ENCODE measurements at regions not wholly inside any gene's neighbourhood (a gene's known extent, or its start where the extent isn't known, plus 50 kb on each side); places are given as distances from the start of the nearest gene placed in this dataset.

DNA sequence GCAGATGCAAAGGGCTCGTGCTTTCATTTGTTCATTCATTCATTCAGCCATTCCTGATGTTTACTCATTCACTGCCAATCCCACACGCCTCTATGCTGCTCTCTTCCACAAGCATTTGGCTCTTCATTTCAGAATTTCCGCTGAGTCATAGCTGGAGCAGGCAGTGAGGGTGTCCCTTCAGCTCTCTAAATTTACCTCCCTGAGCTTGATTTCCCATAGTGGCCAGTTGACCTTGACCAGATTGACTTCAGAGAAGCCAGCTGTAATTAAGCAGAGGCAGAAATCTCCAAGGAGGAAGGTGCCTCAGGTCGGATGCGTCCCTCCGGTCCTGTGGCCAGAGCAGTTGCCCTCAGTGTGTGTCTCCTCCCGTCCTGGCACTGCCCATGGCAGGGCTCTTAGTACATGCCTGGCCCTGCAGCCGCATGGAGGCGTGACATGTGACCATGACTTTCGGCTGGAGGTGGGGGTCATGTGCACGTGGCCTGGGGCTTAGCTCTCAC lies 267.2 kb upstream of the ECI2 start:
- TF ChIP-seq, protein P1, sequence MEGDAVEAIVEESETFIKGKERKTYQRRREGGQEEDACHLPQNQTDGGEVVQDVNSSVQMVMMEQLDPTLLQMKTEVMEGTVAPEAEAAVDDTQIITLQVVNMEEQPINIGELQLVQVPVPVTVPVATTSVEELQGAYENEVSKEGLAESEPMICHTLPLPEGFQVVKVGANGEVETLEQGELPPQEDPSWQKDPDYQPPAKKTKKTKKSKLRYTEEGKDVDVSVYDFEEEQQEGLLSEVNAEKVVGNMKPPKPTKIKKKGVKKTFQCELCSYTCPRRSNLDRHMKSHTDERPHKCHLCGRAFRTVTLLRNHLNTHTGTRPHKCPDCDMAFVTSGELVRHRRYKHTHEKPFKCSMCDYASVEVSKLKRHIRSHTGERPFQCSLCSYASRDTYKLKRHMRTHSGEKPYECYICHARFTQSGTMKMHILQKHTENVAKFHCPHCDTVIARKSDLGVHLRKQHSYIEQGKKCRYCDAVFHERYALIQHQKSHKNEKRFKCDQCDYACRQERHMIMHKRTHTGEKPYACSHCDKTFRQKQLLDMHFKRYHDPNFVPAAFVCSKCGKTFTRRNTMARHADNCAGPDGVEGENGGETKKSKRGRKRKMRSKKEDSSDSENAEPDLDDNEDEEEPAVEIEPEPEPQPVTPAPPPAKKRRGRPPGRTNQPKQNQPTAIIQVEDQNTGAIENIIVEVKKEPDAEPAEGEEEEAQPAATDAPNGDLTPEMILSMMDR (IDR thresholded peaks at IDR 0.05; ENCODE audit: low read depth, low read length), result no peak
- no peak for TF ChIP-seq POLR2A (IDR thresholded peaks at IDR 0.05; ENCODE audit: extremely low read depth, insufficient read length)
- TF ChIP-seq, protein P2, sequence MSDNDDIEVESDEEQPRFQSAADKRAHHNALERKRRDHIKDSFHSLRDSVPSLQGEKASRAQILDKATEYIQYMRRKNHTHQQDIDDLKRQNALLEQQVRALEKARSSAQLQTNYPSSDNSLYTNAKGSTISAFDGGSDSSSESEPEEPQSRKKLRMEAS (IDR thresholded peaks at IDR 0.05; ENCODE audit: low read depth, low read length), result no peak
- TF ChIP-seq MYC (IDR thresholded peaks at IDR 0.05; ENCODE audit: low read depth, low read length), result no peak
